ENCODE measurements at regions not wholly inside any gene's neighbourhood (a gene's known extent, or its start where the extent isn't known, plus 50 kb on each side); places are given as distances from the start of the nearest gene placed in this dataset.

GRCh38 chr2:195338856-195339255 lies 318.2 kb upstream of the SLC39A10 start:
- H3K4me3 Mint-ChIP-seq, result no peak overlapping the region
- no peaks in the 10 kb centered on the region for H3K27me3 Mint-ChIP-seq (ENCODE audit: low read depth)
- H3K27ac Mint-ChIP-seq, result no peak overlapping the region
- ATAC-seq (no peak), DNase-seq (ENCODE audit: low spot score) (no peak)
- H3K9me3 Mint-ChIP-seq, result peaks cover 12% of the 10 kb centered on the region
- no peak for TF ChIP-seq PRDM15 (CRISPR knock-in tag; IDR thresholded peaks at IDR 0.05)
- TF ChIP-seq RORB (CRISPR knock-in tag; IDR thresholded peaks at IDR 0.05), result no peak
- no peak for TF ChIP-seq ZMAT4 (CRISPR knock-in tag; IDR thresholded peaks at IDR 0.05)
- TF ChIP-seq AFF4 (CRISPR knock-in tag; IDR thresholded peaks at IDR 0.05; ENCODE audit: borderline replicate concordance), result no peak
- TF ChIP-seq SOX15 (CRISPR knock-in tag; IDR thresholded peaks at IDR 0.05), result no peak
- no peak for TF ChIP-seq NFATC4 (CRISPR knock-in tag; IDR thresholded peaks at IDR 0.05)
- TF ChIP-seq ELF4 (CRISPR knock-in tag; IDR thresholded peaks at IDR 0.05; ENCODE audit: low read depth), result no peak
- TF ChIP-seq CREM (CRISPR knock-in tag; IDR thresholded peaks at IDR 0.05), result no peak
- no peak for TF ChIP-seq NR1H2 (CRISPR knock-in tag; IDR thresholded peaks at IDR 0.05)
- H3K4me1 Mint-ChIP-seq, result peaks cover 8% of the 10 kb centered on the region
- ChIA-PET CTCF (no interaction called here), POLR2A (no interaction called here)
- H3K36me3 Mint-ChIP-seq, result no peaks in the 10 kb centered on the region

- Mint-ChIP-seq H3K9me3 (peaks cover 12% of the 10 kb centered on the region), H3K4me3 (no peak overlapping the region), H3K4me1 (peaks cover 8% of the 10 kb centered on the region), H3K36me3 (no peaks in the 10 kb centered on the region), H3K27ac (no peak overlapping the region), H3K27me3 (ENCODE audit: low read depth) (no peaks in the 10 kb centered on the region)
- DNase-seq (ENCODE audit: low spot score) (no peak), ATAC-seq (no peak)
- POLR2A ChIA-PET, result no interaction called here
- TF ChIP-seq NFYB (CRISPR knock-in tag; conservative IDR thresholded peaks at IDR 0.05; ENCODE audit: low read depth), result no peak
- TF ChIP-seq ZSCAN18 (CRISPR knock-in tag; IDR thresholded peaks at IDR 0.05), result no peak
- no peak for TF ChIP-seq HMGXB4 (CRISPR knock-in tag; IDR thresholded peaks at IDR 0.05)
- TF ChIP-seq ETV6 (CRISPR knock-in tag; IDR thresholded peaks at IDR 0.05), result no peak
- CTCF ChIA-PET, result no interaction called here
These were observed 319.4 kb upstream of the SLC39A10 start for GRCh38 chr2:195337597-195337996.

Data from WTC11 (cell line).